ENCODE measurements at regions not wholly inside any gene's neighbourhood (a gene's known extent, or its start where the extent isn't known, plus 50 kb on each side); places are given as distances from the start of the nearest gene placed in this dataset.

- TF ChIP-seq HDAC2 (IDR thresholded peaks at IDR 0.05; ENCODE audit: borderline replicate concordance in 1 of 2, low read depth in 2 of 2, low read length in 2 of 2) (no peak), MAX (IDR thresholded peaks at IDR 0.05) (no peak), POU5F1 (IDR thresholded peaks at IDR 0.05; ENCODE audit: low read depth, low read length) (no peak)
Observed at GRCh38 chr9:27654629-27655285, 81.5 kb upstream of the C9orf72 start (continued).
